Dermis blood vessel endothelial cell (primary cell): ENCODE measurements at regions not wholly inside any gene's neighbourhood (a gene's known extent, or its start where the extent isn't known, plus 50 kb on each side); places are given as distances from the start of the nearest gene placed in this dataset.

Experiments used
- DNase-seq: peaks from one replicate; pipeline ENCODE4 v3.0.0; 2010

- peak; percentile 42 for DNase-seq
Observed at GRCh38 chr22:44366372-44367300, 53.9 kb upstream of the SHISAL1 start.

DNA sequence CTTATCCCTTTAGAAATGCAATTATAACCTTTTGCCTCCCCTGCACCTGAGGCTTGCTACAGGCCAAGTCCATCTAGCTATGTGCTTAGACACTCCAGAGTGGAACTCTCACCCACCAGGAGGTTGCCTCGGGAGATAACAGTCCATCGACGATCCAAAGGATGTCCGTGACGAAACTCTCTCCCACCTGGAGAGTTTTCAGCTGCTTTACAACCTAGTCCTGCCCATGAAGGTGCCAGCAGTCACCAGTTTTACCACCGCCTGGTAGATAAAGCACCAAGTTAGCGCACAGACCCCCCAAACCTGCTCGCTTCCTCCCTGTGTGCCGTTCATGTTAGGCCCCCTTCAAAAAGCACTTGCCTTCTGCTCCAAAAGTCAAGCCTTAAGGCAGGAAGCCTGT lies 53.1 kb upstream of the SHISAL1 start:
- DNase-seq, result no peak

DNA sequence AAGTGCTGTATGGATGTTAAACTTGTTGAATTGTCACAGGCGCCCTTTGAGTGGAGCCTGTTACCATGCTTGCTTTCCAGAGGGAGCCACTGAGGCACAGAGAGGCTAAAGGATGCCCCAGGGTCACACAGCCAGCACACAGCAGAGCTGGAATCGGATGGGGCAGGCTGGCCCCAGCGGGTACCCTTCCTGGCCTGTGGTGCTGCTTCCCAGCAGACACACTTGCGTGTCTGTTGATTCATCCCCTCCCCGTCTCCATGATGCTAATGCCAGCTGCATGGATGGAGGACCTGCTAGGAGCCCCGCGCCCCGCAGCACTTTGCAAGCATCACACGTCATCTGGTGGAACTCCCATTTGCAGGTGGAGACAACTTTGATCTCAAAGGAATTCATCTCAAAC lies 52.4 kb upstream of the SHISAL1 start:
- no peak for DNase-seq

DNA sequence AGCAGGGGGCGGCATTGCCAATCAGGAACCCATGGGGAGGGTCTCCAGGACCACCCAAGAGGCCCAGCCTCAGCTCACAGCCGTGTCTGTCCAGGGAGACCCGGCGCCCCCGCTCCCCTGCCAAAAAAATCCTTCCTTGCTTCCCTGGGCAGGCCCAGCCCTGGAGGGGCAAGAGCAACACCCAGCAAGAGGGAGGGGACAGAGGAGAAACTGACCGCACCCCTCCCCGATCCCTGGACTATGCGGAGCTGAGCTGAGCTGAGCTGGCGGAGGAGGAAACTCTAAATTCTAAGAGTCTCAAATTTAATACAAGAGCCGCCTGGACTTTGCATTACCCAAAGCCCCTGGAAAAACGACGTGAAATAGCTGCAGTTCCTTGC lies 52.0 kb upstream of the SHISAL1 start:
- no peak for DNase-seq

DNA sequence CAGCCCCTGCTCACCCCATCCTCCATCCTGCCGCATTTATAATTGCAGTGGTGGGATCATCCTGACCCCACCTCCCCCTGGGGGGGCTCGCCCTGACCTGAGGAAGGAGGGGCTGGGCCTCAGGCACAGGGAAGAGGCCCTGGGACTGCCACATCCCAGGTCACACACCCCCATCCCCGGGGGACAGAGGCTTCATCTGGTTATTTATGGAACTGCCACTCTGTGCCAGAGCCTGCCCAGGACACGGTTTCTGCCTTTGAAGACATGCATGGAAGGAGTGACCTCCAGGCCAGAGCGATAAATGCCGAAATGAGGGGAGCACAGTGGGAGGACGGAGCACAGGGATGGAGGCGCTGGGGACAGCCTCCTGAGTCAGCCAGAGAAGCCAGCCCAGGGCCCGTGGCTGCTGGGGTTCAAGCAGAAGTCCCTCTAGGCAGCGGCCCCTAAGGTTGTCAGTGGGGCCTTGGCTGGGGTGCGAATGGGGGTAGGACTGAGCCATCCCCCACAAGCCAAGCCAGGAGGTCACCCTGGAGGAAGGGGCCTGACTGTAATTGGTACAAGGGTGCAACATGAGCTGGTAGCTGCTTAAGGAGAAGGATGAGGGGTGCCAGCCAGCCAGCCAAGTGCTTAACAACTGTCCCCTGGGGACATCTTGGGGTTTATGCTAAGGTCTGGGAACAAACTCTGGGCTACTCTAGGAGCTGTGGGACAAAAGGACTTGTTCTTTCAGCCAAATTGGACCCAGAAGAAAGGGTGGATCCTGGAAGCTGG lies 51.4 kb upstream of the SHISAL1 start:
- no peak for DNase-seq

DNA sequence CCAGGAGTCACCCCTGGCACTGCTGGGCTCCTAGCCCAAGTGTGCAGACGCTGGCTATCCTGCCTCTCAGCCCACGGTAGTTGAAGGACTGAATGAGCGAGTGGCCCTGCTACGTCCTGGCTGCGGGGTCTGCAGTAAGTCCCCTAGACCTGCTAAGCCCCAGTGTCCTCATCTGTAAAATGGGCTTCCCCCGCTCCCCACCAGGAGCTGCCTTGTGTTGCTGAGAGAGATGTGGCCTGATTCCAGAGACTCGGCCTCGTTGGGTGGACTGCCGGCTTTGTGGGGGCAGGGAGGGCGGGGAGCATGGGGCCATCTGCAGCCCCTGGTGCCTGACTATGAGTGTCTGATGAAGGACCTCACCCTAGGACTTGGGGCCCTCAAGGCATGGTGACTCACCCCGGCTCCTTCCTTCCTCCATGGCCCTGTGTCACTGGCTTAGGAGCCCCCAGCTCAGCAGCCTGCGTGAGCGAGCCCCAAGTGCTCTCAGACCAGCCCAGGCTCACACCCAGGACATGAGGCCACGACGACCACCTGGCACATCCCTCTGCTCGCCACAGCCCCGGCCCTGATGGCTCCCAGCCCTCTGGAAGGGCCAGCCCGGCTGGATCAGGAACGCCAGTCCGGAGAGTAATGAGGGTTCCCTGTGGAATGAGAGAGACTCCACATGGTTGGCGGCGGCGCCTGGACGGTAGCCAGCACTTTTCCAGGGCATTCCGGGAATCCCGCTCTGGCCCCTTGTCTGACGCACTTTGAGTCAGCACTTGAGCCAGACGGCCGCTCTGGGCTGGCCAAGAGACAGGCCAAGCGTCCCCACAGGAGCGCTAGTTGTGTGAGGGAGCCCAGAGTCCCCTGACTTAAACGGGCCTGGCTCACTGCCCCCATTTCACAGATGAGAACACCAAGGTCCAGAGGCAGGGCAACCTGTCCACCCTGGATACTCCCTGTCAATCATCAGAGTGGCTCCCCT lies 50.5 kb upstream of the SHISAL1 start:
- DNase-seq, result peak; percentile 95

DNA sequence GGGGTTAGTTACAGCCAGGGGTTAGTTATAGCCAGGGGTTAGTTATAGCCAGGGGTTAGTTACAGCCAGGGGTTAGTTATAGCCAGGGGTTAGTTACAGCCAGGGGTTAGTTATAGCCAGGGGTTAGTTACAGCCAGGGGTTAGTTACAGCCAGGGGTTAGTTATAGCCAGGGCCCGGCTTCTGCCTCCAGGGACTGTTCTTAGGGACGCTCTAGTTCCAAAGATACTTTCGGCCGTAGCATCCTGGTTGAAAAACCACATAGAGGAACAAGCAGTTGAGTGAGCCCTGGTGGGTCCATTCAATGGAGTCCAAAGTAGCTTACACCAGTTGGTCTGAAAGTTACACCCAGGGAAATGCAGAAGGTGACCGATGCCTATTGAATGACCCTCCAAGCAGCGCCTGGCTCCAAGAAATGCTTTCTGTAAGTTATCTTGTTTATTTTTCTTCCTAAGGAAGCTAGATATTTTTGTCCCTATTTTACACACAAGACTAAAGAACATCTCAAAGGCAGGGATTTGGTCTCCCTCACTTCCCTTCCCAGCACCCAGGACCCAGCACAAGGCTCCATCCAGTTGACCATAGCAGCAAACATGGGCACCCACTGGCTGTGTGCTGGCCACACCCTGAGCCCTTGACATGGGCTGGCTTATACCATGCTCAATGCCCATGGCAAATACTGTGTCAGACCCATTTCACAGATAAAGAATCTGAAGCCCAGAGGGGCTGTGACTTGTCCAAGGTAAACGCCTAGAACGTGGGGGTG lies 49.7 kb upstream of the SHISAL1 start:
- no peak for DNase-seq
